Progenitor cell of endocrine pancreas (in vitro differentiated cells): ENCODE measurements at regions not wholly inside any gene's neighbourhood (a gene's known extent, or its start where the extent isn't known, plus 50 kb on each side); places are given as distances from the start of the nearest gene placed in this dataset.

ENCODE experiments used
- DNase-seq: peaks from one replicate; pipeline ENCODE4 v3.0.0; 2021; ENCODE audit warnings: low spot score; ENCODE audit not compliant: unreplicated experiment
- H3K27ac Mint-ChIP-seq: 2 replicates; pipeline ENCODE4 v1.8.0; 2021; ENCODE audit warnings: mild to moderate bottlenecking, moderate library complexity, mixed read lengths
- H3K27me3 Mint-ChIP-seq: 2 replicates; pipeline ENCODE4 v1.8.0; 2021; ENCODE audit warnings: mixed read lengths
- H3K36me3 Mint-ChIP-seq: 2 replicates; pipeline ENCODE4 v1.8.0; 2022; ENCODE audit warnings: mixed read lengths; ENCODE audit not compliant: insufficient read depth
- H3K4me1 Mint-ChIP-seq: 2 replicates; pipeline ENCODE4 v1.8.0; 2021; ENCODE audit warnings: low read depth, mixed read lengths
- H3K4me3 Mint-ChIP-seq: 2 replicates; pipeline ENCODE4 v1.8.0; 2021; ENCODE audit warnings: low read depth, mild to moderate bottlenecking, moderate library complexity, mixed read lengths
- H3K9me3 Mint-ChIP-seq: 2 replicates; pipeline ENCODE4 v1.8.0; 2021; ENCODE audit warnings: low read depth, mixed read lengths
- TF ChIP-seq, protein P1 (sequence below): fragments of 200-600 bp; sonication (generic); IDR thresholded peaks from one replicate; pipeline ENCODE4 v1.5.0; 2021; ENCODE audit warnings: antibody characterized with exemption, mild to moderate bottlenecking; ENCODE audit not compliant: unreplicated experiment

DNA sequence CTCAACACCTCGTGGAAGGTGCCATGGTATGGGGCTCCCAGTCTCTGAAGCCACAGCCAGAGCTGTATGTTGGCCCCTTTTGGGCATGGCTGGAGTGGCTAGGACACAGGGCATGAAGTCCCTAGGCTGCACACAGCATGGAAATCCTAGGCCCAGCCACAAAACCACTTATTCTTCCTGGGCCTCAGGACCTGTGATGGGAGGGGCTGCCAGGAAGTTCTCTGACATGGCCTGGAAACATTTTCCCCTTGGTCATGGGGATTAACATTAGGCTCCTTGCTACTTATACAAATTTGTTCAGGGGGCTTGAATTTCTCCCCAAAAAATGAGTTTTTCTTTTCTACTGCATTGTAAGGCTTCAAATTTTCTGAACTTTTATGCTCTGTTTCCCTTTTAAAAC is 2091.2 kb upstream of the ACO1 start:
- Mint-ChIP-seq H3K27ac (no peak overlapping the region), H3K27me3 (no peaks in the 10 kb centered on the region), H3K36me3 (no peaks in the 10 kb centered on the region), H3K4me1 (peaks cover 2% of the 10 kb centered on the region), H3K4me3 (no peak overlapping the region), H3K9me3 (no peaks in the 10 kb centered on the region)
- no peak for DNase-seq
- TF ChIP-seq, protein P1, sequence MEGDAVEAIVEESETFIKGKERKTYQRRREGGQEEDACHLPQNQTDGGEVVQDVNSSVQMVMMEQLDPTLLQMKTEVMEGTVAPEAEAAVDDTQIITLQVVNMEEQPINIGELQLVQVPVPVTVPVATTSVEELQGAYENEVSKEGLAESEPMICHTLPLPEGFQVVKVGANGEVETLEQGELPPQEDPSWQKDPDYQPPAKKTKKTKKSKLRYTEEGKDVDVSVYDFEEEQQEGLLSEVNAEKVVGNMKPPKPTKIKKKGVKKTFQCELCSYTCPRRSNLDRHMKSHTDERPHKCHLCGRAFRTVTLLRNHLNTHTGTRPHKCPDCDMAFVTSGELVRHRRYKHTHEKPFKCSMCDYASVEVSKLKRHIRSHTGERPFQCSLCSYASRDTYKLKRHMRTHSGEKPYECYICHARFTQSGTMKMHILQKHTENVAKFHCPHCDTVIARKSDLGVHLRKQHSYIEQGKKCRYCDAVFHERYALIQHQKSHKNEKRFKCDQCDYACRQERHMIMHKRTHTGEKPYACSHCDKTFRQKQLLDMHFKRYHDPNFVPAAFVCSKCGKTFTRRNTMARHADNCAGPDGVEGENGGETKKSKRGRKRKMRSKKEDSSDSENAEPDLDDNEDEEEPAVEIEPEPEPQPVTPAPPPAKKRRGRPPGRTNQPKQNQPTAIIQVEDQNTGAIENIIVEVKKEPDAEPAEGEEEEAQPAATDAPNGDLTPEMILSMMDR = no peak

- Mint-ChIP-seq H3K36me3 (no peaks in the 10 kb centered on the region), H3K9me3 (peaks cover 5% of the 10 kb centered on the region), H3K4me3 (no peak overlapping the region), H3K27me3 (no peaks in the 10 kb centered on the region), H3K27ac (no peak overlapping the region), H3K4me1 (peaks cover 8% of the 10 kb centered on the region)
- TF ChIP-seq, protein P1 = no peak
- DNase-seq = no peak
These were observed 2085.2 kb upstream of the ACO1 start for GRCh38 chr9:30299126-30299780.

DNA sequence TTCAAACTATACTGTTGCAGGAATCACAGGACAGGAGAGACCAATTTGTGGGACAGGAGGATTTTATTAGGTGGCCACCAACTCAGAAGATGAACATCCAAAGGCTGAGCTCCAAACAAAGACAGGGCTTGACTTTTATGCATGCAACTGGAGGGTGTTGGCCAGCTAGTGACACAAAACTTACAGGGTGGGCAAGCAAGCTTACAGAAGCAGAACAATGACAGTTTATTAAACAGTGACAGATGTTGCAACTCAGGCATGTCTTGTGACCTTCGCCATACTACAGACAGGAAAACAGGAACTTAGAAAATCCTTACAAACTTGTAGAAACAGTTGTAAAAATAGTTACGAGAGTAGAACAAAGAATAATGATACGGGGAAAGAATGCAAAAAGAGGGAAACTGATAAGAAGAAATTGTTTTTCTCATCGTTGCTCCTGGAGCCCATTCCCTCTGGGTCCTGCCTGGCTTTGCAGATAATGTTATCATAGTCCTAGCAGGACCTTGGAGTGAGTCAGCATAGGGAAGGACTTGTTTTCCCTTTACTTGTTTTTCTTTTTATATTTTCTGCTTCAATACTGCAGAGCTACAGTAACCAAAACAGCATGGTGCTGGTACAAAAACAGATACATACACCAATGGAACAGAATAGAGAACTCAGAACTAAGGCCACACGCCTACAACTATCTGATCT is 2083.0 kb upstream of the ACO1 start:
- Mint-ChIP-seq H3K27me3 (no peaks in the 10 kb centered on the region), H3K9me3 (peaks cover 5% of the 10 kb centered on the region), H3K4me1 (peaks cover 5% of the 10 kb centered on the region), H3K27ac (peak overlapping the region; percentile 10), H3K36me3 (no peaks in the 10 kb centered on the region), H3K4me3 (no peak overlapping the region)
- TF ChIP-seq, protein P1 = no peak
- DNase-seq = no peak

- Mint-ChIP-seq H3K9me3 (peaks cover 2% of the 10 kb centered on the region), H3K27ac (no peak overlapping the region), H3K27me3 (no peaks in the 10 kb centered on the region), H3K4me1 (no peaks in the 10 kb centered on the region), H3K4me3 (no peak overlapping the region), H3K36me3 (no peaks in the 10 kb centered on the region)
- TF ChIP-seq, protein P1 = no peak
- no peak for DNase-seq
These were observed 2073.7 kb upstream of the ACO1 start for GRCh38 chr9:30310711-30311110.

GRCh38 chr9:30329431-30329830 is 2055.0 kb upstream of the ACO1 start:
- Mint-ChIP-seq H3K36me3 (no peaks in the 10 kb centered on the region), H3K9me3 (no peaks in the 10 kb centered on the region), H3K4me1 (no peaks in the 10 kb centered on the region), H3K27ac (no peak overlapping the region), H3K27me3 (no peaks in the 10 kb centered on the region), H3K4me3 (no peak overlapping the region)
- TF ChIP-seq, protein P1 = no peak
- DNase-seq = no peak
